ENCODE measurements at regions not wholly inside any gene's neighbourhood (a gene's known extent, or its start where the extent isn't known, plus 50 kb on each side); places are given as distances from the start of the nearest gene placed in this dataset.

DNA sequence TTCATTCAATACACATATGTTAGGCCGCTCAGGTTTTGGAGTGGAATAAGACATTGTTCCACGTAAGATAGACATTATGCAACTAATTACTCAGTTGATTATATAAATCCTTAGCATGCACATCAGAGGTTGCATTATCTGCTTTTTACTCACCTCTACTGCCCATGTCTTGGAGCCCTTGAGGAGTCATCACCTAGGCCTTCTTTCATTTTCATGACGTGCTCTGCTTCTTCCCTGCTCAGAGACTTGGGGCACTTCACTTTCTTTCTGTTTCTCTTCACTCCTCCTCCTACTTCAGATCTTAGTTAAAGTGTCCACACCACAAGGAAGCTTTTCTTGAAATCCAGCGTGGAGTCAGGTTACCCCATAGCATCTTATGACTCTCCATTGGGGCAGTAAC, 241.1 kb downstream of the TLR4 start:
- H3K27me3 ChIP-seq, result no peaks in the 10 kb centered on the region
- no peaks in the 10 kb centered on the region for H3K4me1 ChIP-seq
- no peak for DNase-seq
- H3K36me3 ChIP-seq, result no peaks in the 10 kb centered on the region
- TF ChIP-seq, protein P1, sequence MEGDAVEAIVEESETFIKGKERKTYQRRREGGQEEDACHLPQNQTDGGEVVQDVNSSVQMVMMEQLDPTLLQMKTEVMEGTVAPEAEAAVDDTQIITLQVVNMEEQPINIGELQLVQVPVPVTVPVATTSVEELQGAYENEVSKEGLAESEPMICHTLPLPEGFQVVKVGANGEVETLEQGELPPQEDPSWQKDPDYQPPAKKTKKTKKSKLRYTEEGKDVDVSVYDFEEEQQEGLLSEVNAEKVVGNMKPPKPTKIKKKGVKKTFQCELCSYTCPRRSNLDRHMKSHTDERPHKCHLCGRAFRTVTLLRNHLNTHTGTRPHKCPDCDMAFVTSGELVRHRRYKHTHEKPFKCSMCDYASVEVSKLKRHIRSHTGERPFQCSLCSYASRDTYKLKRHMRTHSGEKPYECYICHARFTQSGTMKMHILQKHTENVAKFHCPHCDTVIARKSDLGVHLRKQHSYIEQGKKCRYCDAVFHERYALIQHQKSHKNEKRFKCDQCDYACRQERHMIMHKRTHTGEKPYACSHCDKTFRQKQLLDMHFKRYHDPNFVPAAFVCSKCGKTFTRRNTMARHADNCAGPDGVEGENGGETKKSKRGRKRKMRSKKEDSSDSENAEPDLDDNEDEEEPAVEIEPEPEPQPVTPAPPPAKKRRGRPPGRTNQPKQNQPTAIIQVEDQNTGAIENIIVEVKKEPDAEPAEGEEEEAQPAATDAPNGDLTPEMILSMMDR (IDR thresholded peaks at IDR 0.05; ENCODE audit: low read depth, low read length), result no peak
- H3K9me3 ChIP-seq, result no peaks in the 10 kb centered on the region
- H3K4me3 ChIP-seq (ENCODE audit: low read depth, low read length), result no peak overlapping the region

DNA sequence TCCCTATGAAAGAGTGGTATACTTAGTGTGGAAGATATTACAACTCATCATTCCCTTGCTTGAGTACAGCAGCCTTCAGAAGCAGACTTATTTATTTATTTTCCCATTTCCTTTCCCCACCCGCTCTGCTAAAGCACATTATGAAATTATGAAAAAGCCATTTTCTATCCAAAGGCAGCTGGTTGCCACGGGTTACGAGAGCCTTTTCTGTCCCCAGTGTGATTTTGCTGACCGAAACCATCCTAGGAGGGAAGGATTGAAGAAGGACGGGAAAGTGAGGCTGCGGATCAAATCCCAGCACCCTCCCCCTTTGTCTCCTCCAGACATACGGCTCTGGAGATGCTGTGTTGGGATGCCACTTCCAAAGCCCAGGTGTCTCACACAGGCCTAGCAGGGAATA, 246.9 kb downstream of the TLR4 start:
- Histone ChIP-seq H3K4me1 (no peaks in the 10 kb centered on the region), H3K9me3 (no peaks in the 10 kb centered on the region), H3K36me3 (no peaks in the 10 kb centered on the region), H3K27me3 (no peaks in the 10 kb centered on the region), H3K4me3 (ENCODE audit: low read depth, low read length) (no peak overlapping the region)
- no peak for DNase-seq
- TF ChIP-seq, protein P1 (IDR thresholded peaks at IDR 0.05; ENCODE audit: low read depth, low read length), result no peak

DNA sequence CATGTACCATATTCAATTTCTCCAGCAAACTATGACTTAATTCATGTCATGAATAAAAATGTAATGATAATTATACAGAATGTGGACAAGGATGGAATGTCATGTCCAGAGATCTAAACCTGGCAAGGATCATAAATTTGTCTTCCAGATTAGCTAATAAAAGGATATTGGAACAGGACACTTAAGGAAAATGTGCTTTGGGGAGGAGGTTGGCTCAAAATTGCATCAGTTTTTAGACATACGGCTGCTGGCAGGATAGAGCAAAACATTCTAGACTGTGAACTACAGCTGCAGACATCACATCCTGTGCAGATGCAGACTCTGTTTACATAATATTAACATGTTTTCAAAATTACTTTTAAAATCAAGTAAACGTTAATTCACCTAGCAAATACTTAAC, 248.4 kb downstream of the TLR4 start:
- Histone ChIP-seq H3K27me3 (no peaks in the 10 kb centered on the region), H3K4me1 (no peaks in the 10 kb centered on the region), H3K4me3 (ENCODE audit: low read depth, low read length) (no peak overlapping the region), H3K9me3 (no peaks in the 10 kb centered on the region), H3K36me3 (no peaks in the 10 kb centered on the region)
- TF ChIP-seq, protein P1 (IDR thresholded peaks at IDR 0.05; ENCODE audit: low read depth, low read length), result no peak
- no peak for DNase-seq

DNA sequence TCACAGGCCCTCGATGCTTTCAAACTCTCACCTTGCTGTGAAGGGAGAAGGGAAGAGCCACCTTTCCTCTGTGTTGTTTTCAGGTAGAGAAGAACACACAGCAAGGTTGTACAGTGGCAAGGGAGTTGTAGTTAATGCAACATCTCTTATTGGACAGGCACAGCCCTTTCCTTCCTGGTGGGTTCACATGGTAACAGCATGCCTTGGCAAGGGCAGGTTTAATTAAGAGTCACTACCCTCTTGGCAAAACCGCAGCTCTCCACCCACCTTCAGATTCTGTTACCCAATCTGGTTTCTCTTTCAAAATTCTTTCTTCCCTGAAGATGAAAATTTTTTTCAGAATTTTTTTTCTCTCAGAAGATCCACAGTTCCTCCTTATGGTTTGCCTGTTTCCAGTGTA, 253.1 kb downstream of the TLR4 start:
- Histone ChIP-seq H3K4me1 (no peaks in the 10 kb centered on the region), H3K36me3 (no peaks in the 10 kb centered on the region), H3K4me3 (ENCODE audit: low read depth, low read length) (no peak overlapping the region), H3K9me3 (no peaks in the 10 kb centered on the region), H3K27me3 (no peaks in the 10 kb centered on the region)
- no peak for DNase-seq
- TF ChIP-seq, protein P1 (IDR thresholded peaks at IDR 0.05; ENCODE audit: low read depth, low read length), result no peak

DNA sequence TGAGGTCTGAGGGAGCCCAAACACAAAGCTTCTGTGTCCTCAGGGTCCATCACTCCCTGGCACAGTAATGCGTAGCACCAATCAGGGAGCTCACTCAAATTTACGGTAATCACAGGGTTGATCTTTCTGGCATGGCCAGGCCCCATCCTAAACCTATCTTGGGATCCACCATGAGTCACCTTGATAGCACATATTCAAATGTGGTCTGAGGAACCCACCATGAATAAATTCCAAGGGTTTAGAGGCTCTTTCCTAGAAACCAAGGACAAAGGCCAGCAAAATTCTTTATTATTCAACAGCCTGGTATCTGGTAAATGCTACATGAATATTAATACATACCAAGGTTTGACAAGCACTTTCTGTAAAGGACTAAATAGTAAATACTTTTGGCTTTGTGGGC, 254.5 kb downstream of the TLR4 start:
- Histone ChIP-seq H3K36me3 (no peaks in the 10 kb centered on the region), H3K4me1 (no peaks in the 10 kb centered on the region), H3K27me3 (no peaks in the 10 kb centered on the region), H3K9me3 (no peaks in the 10 kb centered on the region), H3K4me3 (ENCODE audit: low read depth, low read length) (no peak overlapping the region)
- no peak for DNase-seq
- TF ChIP-seq, protein P1 (IDR thresholded peaks at IDR 0.05; ENCODE audit: low read depth, low read length), result no peak

DNA sequence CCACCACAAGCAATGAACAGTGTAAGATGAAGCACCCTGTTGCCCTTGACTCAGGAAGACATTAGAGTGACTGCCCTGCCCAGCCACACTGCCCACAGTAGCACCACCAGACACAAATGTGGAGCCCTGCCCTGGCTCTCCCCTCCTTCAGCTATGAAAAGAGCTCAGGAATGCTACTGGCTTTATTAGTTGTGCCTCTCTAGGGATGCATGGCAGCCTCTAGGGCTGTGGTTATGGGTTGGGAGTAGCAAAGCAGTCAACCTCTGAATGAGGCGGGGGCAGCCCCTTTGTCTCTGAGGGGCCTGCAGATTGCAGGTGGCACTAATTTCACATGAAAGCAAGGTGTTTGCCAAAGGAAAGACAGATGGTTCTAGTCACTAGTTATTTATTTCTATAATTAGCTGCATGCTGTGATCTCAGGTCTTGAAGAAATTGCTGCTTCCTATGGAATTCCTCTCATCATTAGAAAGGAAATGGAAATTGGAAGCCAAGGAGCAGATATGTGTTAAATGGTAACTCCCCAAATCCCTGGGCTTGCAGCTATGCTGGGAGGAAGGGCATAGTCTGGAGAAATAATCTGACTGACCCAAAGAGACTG, 259.4 kb downstream of the TLR4 start:
- DNase-seq, result no peak
- Histone ChIP-seq H3K27me3 (no peaks in the 10 kb centered on the region), H3K4me3 (ENCODE audit: low read depth, low read length) (no peak overlapping the region), H3K9me3 (no peaks in the 10 kb centered on the region), H3K36me3 (no peaks in the 10 kb centered on the region), H3K4me1 (no peaks in the 10 kb centered on the region)
- TF ChIP-seq, protein P1 (IDR thresholded peaks at IDR 0.05; ENCODE audit: low read depth, low read length), result no peak

Data from BE2C (cell line).